NCI-H2171 treated with DMSO at 0.1 percent for 48 hours (cell line): ENCODE measurements at regions not wholly inside any gene's neighbourhood (a gene's known extent, or its start where the extent isn't known, plus 50 kb on each side); places are given as distances from the start of the nearest gene placed in this dataset.
"Not testable (repeated sequence)": the region's sequence is repeated elsewhere in the genome, so short reads cannot be mapped to it uniquely, and the experiment has no call there.

Source experiments
- DNase-seq: peaks from one replicate; lab custom pipeline; 2025; lab: John Stamatoyannopoulos, UW

- no peak for DNase-seq
Measured at GRCh38 chr2:192827735-192828134, 633.0 kb upstream of the TMEFF2 start.

GRCh38 chr2:192814376-192814775, 619.6 kb upstream of the TMEFF2 start:
- no peak for DNase-seq

- no peak for DNase-seq
Measured at GRCh38 chr2:192813341-192813740, 618.6 kb upstream of the TMEFF2 start.

GRCh38 chr2:192809173-192809572, 614.4 kb upstream of the TMEFF2 start:
- DNase-seq = no peak

- DNase-seq = no peak
Measured at GRCh38 chr2:192783643-192784042, 588.9 kb upstream of the TMEFF2 start.

GRCh38 chr2:192775459-192776262, 580.9 kb upstream of the TMEFF2 start:
- no peak for DNase-seq

GRCh38 chr2:192775011-192775410, 580.3 kb upstream of the TMEFF2 start:
- DNase-seq = no peak

GRCh38 chr2:192773044-192773443, 578.3 kb upstream of the TMEFF2 start:
- DNase-seq = no peak

GRCh38 chr2:192749611-192750200, 555.0 kb upstream of the TMEFF2 start:
- peak; percentile 59 for DNase-seq

- DNase-seq = peak; percentile 4
Measured at GRCh38 chr2:192741889-192742288, 547.2 kb upstream of the TMEFF2 start.

GRCh38 chr2:192735447-192735846, 540.7 kb upstream of the TMEFF2 start:
- no peak for DNase-seq

GRCh38 chr2:192729369-192729768, 534.6 kb upstream of the TMEFF2 start:
- DNase-seq = peak; percentile 36

GRCh38 chr2:192725991-192726390, 531.3 kb upstream of the TMEFF2 start:
- no peak for DNase-seq

GRCh38 chr2:192719629-192720028, 524.9 kb upstream of the TMEFF2 start:
- no peak for DNase-seq

- no peak for DNase-seq
Measured at GRCh38 chr2:192718340-192718739, 523.6 kb upstream of the TMEFF2 start.

GRCh38 chr2:192700934-192701333, 506.2 kb upstream of the TMEFF2 start:
- DNase-seq = no peak

- DNase-seq = no peak
Measured at GRCh38 chr2:192697880-192698279, 503.1 kb upstream of the TMEFF2 start.

- DNase-seq = no peak
Measured at GRCh38 chr2:192696857-192697256, 502.1 kb upstream of the TMEFF2 start.

GRCh38 chr2:192687015-192687414, 492.3 kb upstream of the TMEFF2 start:
- no peak for DNase-seq

- not testable (repeated sequence) for DNase-seq
Measured at GRCh38 chr2:192682511-192682910, 487.8 kb upstream of the TMEFF2 start.

GRCh38 chr2:192675681-192676080, 480.9 kb upstream of the TMEFF2 start:
- DNase-seq = no peak

GRCh38 chr2:192669505-192670091, 474.9 kb upstream of the TMEFF2 start:
- no peak for DNase-seq

GRCh38 chr2:192660555-192660954, 465.8 kb upstream of the TMEFF2 start:
- DNase-seq = not testable (repeated sequence)
